ENCODE measurements at regions not wholly inside any gene's neighbourhood (a gene's known extent, or its start where the extent isn't known, plus 50 kb on each side); places are given as distances from the start of the nearest gene placed in this dataset.

GRCh38 chr6:14258695-14259593, 141.4 kb downstream of the CD83 start:
- Histone ChIP-seq H3K27me3 (ENCODE audit: control insufficient read depth, insufficient read depth, low read length) (no peaks in the 10 kb centered on the region), H3K4me3 (ENCODE audit: low read depth in 2 of 2, low read length in 2 of 2) (no peak overlapping the region), H3K27ac (ENCODE audit: low read length) (no peak overlapping the region), H3K9me3 (ENCODE audit: control insufficient read depth, insufficient read depth, low read depth, low read length) (peaks cover 11% of the 10 kb centered on the region), H3K4me1 (ENCODE audit: control insufficient read depth, insufficient read depth, low read length) (no peaks in the 10 kb centered on the region), H3K36me3 (ENCODE audit: control insufficient read depth, insufficient read depth, low read length) (no peaks in the 10 kb centered on the region; the same call in 1 of the 2 replicates)
- TF ChIP-seq POLR2AphosphoS5 (IDR thresholded peaks at IDR 0.05; ENCODE audit: low read depth, low read length) (no peak), TCF7L2 (IDR thresholded peaks at IDR 0.05; ENCODE audit: low read depth, low read length) (no peak), REST (IDR thresholded peaks at IDR 0.05; ENCODE audit: insufficient read depth in 1 of 2, low read depth in 2 of 2, low read length in 1 of 2) (no peak), CTCF (IDR thresholded peaks at IDR 0.05) (no peak), SIN3A (IDR thresholded peaks at IDR 0.05; ENCODE audit: borderline replicate concordance, insufficient read depth, low read depth, low read length) (no peak)
- ATAC-seq (no peak), DNase-seq (ENCODE audit: low read depth, low spot score) (no peak)
- CTCF ChIA-PET: no interaction called here
- in situ Hi-C loops (cut with HindIII; ENCODE audit: low pct_unique_long_range_greater_than_20kb, low sequenced_read_pairs): no loop called here
- POLR2A ChIA-PET: interaction anchor here (0.6 kb wide), 1 partner anchor 1137 kb away, joined by 3 read pairs; no protein-coding TSS in a partner anchor
- no TSS peak for BruUV-seq (replicated peaks)
- intact Hi-C loops (cut with micrococcal nuclease; ENCODE audit: unreplicated experiment): no loop called here

GRCh38 chr6:14259594-14260152, 142.1 kb downstream of the CD83 start:
- peaks cover 14% of the 10 kb centered on the region for H3K9me3 ChIP-seq (ENCODE audit: control insufficient read depth, insufficient read depth, low read depth, low read length)
- TF ChIP-seq TCF7L2 (IDR thresholded peaks at IDR 0.05; ENCODE audit: low read depth, low read length): no peak
- H3K4me3 ChIP-seq (ENCODE audit: low read depth in 2 of 2, low read length in 2 of 2): no peak overlapping the region
- no peak overlapping the region for H3K27ac ChIP-seq (ENCODE audit: low read length)
- in situ Hi-C loops (cut with HindIII; ENCODE audit: low pct_unique_long_range_greater_than_20kb, low sequenced_read_pairs) (no loop called here), intact Hi-C loops (cut with micrococcal nuclease; ENCODE audit: unreplicated experiment) (no loop called here)
- no peaks in the 10 kb centered on the region for H3K4me1 ChIP-seq (ENCODE audit: control insufficient read depth, insufficient read depth, low read length)
- ChIA-PET POLR2A (interaction anchor here (0.6 kb wide), 1 partner anchor 1137 kb away, joined by 3 read pairs; no protein-coding TSS in a partner anchor), CTCF (no interaction called here)
- DNase-seq (ENCODE audit: low read depth, low spot score) (no peak), ATAC-seq (no peak)
- H3K36me3 ChIP-seq (ENCODE audit: control insufficient read depth, insufficient read depth, low read length): no peaks in the 10 kb centered on the region; the same call in 1 of the 2 replicates
- BruUV-seq (replicated peaks): no TSS peak
- no peaks in the 10 kb centered on the region for H3K27me3 ChIP-seq (ENCODE audit: control insufficient read depth, insufficient read depth, low read length)

- no peaks in the 10 kb centered on the region for H3K4me1 ChIP-seq (ENCODE audit: control insufficient read depth, insufficient read depth, low read length)
- H3K36me3 ChIP-seq (ENCODE audit: control insufficient read depth, insufficient read depth, low read length): no peaks in the 10 kb centered on the region; the same call in 1 of the 2 replicates
- intact Hi-C loops (cut with micrococcal nuclease; ENCODE audit: unreplicated experiment) (no loop called here), in situ Hi-C loops (cut with HindIII; ENCODE audit: low pct_unique_long_range_greater_than_20kb, low sequenced_read_pairs) (no loop called here)
- DNase-seq (ENCODE audit: low read depth, low spot score) (no peak), ATAC-seq (no peak)
- ChIA-PET POLR2A (no interaction called here), CTCF (no interaction called here)
- no TSS peak for BruUV-seq (replicated peaks)
- H3K4me3 ChIP-seq (ENCODE audit: low read depth in 2 of 2, low read length in 2 of 2): no peak overlapping the region
- H3K27ac ChIP-seq (ENCODE audit: low read length): no peak overlapping the region
- H3K27me3 ChIP-seq (ENCODE audit: control insufficient read depth, insufficient read depth, low read length): no peaks in the 10 kb centered on the region
- peaks cover 14% of the 10 kb centered on the region for H3K9me3 ChIP-seq (ENCODE audit: control insufficient read depth, insufficient read depth, low read depth, low read length)
- TF ChIP-seq CTCF (IDR thresholded peaks at IDR 0.05) (no peak), SIN3A (IDR thresholded peaks at IDR 0.05; ENCODE audit: borderline replicate concordance, insufficient read depth, low read depth, low read length) (no peak), POLR2AphosphoS5 (IDR thresholded peaks at IDR 0.05; ENCODE audit: low read depth, low read length) (no peak), REST (IDR thresholded peaks at IDR 0.05; ENCODE audit: insufficient read depth in 1 of 2, low read depth in 2 of 2, low read length in 1 of 2) (no peak), TCF7L2 (IDR thresholded peaks at IDR 0.05; ENCODE audit: low read depth, low read length) (no peak)
Measured at GRCh38 chr6:14260839-14261238, 143.3 kb downstream of the CD83 start.
